Glomerular visceral epithelial cell (primary cell): ENCODE measurements at regions not wholly inside any gene's neighbourhood (a gene's known extent, or its start where the extent isn't known, plus 50 kb on each side); places are given as distances from the start of the nearest gene placed in this dataset.
A peak's percentile ranks its signal among the peaks of the same experiment; 100 is the strongest.
"Not testable (repeated sequence)": the region's sequence is repeated elsewhere in the genome, so short reads cannot be mapped to it uniquely, and the experiment has no call there.

ENCODE experiments used
- DNase-seq: peaks from one replicate; pipeline ENCODE4 v3.0.0-alpha.2; 2016; ENCODE audit errors: extremely low spot score

DNA sequence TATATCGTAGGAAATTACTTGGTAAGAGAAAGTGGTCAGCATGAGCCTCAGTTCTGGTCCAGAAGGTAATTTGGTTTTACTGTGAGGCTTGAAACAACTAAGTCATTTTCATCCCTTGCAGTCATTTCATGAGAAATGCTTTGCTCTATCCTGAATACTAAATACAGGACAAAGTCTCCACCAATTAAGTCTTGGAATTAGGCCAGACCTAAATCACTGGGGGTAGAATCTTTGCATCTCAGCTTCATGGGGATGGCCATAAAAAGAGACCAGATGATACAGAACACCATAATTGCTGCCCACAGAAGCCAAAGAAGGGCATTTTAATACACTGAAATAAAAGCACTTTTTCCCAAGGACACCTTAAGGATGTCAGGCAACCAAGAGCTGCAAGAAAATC is 277.9 kb upstream of the DCN start:
- DNase-seq = no peak

DNA sequence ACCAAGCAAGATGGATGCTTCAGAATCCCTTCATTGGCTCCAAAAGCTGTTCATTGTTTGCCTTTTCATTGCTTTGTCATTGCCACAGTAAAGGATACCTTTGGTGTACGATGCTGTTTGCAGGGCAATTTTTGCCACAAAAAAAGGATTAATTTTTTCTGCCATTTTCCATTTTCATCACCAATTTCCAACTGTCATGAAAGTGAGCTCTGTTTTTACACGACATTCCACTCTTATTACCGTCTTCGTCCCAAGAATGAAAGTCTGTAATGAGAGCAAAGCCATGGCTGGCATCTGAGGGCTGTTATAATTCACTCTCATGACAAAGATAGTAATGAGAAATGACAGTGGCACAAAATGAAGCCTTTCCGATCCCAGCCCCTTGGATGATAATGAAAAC is 272.7 kb upstream of the DCN start:
- DNase-seq = no peak

DNA sequence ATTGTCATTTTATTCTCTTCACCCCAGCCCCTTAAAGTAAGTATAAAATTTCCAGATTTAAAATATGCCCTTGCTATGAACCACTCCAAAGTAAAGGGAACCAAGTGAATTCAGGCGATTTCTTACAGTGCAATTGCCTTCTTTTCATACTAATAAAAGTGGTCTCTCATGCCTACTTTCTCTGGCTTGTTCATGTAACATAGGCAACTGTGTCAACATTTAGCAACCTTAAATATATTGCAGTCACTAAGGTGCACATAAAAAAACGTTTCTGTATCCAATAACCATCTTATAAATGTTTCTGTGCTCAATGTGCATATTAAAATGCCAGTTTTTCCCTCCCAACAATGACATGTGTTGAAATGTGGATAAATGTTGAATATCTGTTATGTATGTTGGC is 271.6 kb upstream of the DCN start:
- DNase-seq = no peak

DNA sequence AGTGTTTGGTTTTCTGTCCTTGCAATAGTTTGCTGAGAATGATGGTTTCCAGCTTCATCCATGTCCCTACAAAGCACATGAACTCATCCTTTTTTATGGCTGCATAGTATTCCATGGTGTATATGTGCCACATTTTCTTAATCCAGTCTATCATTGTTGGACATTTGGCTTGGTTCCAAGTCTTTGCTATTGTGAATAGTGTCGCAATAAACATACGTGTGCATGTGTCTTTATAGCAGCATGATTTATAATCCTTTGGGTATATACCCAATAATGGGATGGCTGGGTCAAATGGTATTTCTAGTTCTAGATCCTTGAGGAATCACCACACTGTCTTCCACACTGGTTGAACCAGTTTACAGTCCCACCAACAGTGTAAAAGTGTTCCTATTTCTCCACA is 269.8 kb upstream of the DCN start:
- not testable (repeated sequence) for DNase-seq

DNA sequence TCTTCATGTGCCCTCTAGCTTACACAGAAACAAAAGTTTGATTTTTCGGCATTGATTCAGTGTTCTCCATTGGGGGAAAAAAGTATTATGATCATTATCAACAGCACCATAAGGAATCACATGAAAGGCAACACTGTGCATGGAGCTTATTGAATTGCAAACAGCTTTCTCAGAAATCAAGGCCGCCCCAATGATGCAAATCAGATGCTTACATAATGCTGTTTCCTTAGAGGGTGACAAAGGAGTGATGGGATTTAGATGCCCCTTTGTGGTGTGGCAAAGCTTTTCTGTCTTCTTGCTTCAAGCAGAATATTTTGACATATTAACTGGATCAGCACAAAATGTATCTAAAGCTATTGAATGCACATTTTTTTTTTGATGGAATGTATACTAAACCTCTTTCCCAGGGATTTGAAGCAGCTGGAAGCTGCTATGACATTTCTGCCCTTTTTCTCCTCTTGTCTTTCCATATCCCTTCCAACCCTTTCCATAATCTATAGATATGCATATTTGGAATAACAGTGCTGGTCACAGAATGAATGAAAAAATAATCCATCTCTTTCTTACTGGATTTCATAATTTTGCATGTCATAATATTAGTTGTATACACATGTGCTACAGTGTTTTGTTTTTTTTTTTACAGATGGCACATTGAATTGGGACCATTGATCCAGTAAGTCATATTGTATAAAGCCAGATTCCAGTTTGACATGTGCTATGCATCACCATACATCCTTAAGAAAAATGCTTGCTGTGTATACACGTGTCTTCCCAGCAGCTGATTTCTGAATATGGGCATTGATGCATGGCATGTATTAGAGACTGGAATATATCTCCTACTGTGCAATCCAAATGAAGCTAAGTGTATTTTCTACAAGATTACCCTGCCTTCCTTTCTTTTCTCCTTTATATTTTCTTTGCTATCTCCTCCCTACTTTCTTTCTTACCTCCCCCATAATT is 259.7 kb upstream of the DCN start:
- no peak for DNase-seq

DNA sequence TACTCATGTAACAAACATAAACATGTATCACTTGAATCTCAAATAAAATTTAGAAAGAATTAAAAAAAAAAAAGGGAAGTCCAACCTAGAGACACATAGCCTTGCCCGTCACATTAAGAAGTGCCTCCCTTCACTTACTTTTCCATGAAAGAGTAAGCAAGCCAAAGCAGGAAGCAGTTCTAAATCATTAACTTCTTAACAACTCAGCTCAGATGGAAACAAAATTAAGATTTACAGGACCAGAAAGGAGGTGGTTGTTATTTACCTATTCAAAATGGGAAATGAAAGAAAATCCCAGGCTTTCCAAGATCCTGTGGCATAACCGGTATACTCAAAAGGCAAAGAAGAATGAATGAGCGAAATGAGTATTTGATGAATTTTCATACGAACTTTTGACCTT is 258.6 kb upstream of the DCN start:
- DNase-seq = no peak

DNA sequence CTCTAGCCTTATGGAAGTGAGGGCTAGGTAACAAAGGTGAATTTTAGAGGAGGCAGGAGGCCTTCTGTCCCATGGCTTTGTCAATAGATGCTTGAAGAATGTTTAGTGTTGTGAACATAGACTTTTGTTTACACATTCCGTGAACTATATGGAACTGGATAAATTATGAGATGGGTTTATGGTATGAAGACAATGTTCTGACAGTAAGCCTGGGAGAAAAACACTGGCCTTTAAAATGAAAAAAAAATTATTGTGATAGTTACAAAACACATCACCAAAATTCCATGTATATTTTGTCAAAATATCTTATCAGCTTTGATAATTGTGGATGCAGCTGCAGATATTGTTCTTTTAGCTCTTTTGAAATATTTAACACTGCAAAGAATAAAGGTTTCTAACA is 251.5 kb upstream of the DCN start:
- no peak for DNase-seq

DNA sequence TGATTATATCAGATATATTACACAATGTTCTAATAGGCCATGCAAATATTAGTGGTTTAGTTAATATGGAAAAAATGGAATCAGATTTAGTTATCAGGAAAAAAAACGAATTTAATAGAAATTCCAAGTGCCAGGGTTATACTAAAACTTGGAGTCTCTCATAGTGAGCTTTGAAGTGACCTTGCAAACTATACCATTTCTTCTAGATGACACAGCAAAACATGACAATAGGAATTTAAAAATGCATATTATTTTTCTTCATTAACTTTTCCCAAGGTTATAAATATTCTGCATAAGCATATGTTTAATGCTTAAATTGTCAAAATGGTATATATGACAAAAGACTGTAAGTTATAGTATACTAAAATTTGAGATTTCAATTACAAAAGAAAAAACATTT is 250.1 kb upstream of the DCN start:
- no peak for DNase-seq

DNA sequence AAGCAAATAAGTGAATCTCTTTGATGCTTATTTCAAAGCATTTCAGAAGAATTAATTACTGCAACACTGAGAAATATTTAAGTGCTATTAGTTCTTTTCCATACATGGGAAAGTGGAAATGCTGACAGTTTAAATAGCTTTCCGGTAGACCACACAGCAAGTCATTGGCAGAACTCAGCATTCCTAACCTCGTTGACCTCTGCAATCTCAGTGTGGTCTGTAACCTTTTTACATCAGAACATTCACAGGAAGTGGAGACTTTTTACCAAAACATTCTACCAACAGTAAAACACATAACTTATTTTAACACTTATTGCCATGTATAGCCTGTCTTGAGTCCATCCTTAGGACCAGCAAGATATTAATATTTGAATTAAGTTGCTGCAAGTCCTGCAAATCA is 249.5 kb upstream of the DCN start:
- DNase-seq = peak; percentile 39

DNA sequence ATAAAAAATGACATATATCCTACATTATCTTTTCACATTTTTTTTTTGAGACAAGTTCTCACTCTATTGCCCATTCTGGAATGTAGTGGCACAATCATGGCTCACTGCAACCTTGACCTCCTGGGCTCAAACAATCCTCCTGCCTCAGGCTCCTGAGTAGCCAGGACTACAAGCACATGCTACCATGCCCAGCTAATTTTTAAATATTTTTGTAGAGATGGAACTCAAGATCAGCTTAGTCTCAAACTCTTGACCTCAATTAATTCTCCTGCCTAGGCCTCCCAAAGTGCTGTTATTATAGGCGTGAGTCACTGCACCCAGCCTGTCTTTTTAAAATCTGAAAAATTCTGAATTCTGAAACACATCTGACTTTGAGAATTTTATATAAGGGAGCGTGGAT is 241.9 kb upstream of the DCN start:
- DNase-seq = no peak

DNA sequence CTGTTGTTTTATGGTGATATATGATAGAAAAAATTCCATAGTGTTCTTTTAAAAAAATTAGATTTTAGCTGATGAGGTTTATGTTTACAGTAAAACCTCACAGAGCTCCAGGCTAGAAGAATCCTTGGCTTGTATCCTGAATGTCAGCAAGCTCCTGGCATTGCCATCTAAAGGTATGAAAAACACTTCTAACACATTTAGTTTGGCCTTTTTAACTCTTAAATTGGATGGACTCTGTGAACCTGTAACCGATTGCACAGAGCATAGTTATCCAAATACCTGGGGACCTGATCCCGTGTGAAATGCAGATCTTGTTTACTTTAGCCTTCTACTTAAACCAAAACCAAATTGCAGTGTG is 241.1 kb upstream of the DCN start:
- DNase-seq = no peak

DNA sequence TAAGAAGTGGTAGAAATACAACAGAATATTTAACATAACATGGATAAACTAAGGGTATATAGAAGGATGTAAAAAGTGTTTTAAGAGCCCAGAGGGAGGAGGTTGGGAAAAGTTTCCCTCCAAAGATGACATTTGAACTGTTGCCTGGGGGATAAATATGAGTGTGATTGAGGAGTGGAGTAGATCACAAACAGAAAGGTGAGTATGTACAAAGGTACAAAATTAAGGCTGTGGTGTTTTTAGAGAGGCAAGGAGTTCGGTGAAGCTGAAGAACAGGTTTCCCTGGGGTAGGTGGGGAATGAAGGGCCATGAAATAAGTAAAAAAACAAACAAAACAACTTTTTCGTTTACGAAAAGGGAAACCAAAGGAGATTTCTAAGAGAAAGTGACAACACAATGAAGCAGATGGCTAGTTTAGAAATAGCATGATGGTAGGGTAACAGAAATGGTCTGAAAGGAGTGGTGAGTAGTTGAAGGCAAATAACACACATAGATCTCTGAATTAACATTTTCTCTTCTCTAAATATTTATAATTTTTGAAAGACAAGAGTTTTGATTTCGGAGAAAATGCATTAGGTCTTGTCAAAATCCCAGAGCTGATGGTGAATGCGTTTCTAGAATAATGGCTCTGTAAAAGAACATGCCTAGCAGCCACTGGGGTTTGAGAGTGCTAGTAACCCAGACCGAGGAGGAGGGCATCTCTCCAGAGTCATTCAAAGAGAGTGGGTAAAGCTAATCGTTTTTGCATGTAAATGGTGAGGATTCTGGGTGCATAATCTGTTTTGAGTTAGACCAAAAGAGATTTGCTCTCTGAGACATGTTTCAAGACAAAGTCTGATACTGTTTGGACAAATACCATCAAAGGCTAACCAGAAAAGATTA is 240.4 kb upstream of the DCN start:
- DNase-seq = no peak

DNA sequence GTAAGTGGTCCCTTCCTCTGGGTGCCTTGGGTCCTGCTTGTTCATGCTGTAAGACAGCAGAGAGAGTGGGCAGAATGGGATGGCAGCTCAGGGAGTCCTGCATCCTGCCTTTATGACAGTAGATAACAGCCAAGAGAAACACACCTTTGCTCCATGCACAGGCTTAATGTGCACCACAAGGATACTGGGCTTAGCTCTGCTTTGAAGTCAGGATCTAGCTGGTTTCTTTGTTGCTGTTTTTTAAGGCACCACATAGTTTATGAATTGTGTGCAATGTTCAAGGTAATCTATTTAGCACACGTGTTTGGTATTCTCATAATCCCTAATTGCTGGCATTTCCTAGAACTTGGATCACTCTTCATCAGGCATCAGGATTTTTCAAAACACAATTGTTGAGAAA is 239.5 kb upstream of the DCN start:
- DNase-seq = no peak

DNA sequence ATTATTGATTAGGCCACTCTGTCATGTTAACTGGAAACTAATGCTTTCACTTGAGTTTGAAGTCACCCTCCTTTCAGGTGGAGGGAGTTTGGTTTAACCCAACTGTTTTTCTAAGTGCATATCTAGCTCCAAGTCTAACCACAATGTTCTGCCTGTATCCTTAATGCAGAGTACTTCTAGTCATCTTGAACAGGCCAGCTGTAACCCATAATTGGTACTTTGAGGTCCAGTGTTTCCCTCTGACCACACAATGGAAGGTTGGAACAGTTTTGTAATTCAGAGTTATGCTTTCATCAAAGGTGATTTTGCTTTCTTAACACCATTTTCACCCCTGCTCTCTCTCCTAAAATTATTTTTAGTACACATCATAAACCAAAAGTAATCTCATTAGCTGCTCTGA is 237.2 kb upstream of the DCN start:
- no peak for DNase-seq

DNA sequence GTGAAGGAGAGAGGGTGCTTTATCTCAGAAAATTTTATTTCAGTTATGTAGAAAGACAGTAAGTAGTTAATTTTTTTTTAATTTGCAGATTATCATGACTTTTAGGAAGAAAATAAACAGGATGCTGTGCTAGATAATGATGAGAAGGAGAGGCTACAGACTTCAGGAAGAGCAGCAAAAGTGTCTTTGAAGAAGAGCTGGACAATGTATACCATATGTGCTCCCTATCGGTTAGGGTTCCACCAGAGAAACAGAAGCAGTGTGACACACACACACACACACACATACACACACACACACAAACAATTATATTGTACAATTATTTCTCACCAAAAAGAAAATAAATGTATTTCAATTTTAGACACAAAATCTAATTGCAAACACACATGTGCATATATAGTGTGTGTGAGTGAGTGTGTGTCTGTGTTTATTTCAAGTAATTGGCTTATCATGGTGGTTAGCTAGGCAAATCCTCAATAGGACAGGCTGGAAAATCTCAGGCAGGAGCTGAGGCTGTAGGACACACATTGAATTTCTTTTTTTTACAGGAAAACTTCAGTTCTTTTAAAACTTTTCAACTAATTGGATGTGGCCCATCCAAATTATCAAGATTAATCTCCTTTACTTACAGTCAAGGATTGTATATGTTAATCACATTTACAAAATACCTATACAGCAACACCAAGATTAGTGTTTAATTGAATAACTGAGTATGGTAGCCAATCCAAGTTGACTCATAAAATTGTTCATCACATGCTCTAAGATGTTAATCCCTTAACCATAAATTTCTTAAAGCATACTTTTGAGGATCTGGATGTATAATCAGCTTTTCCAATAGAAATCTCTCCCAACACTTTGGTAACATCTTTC is 235.8 kb upstream of the DCN start:
- DNase-seq = no peak

DNA sequence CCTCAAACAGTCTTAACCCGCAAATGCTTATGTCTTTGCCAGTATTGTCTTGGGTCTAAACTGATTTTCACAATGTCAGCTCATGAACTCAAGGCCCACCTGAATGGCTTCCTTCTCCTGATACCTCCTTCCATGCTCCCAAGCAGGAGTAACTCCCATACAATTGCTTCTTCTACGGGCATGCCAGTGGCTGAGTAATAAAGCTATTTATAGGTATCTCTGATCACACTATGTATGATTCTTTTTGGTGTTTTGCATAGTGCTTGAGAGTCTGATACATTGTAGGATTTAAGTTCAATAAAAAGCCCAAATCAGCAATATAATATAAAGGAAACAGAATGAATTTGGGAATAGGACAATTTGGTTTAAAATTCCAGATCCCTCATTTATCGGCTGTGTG is 235.0 kb upstream of the DCN start:
- DNase-seq = no peak

DNA sequence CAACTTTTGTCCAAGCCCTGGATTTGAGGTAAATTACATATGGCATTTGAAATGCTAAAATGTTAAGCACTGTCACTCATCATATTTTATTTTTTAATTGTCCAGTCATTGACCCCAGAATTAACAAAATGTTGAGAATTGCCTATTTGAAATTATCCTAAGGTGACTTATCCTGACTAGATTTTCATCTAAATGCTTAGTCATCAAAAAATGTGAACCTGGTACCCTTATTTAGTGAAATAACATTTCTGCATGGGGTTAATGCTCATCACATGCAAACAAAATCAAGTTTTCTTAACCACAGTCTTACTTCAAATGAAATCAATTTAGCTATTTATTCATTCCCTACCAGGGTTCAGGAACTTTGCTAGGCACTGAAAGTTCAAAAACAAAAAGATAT is 232.0 kb upstream of the DCN start:
- DNase-seq = no peak

DNA sequence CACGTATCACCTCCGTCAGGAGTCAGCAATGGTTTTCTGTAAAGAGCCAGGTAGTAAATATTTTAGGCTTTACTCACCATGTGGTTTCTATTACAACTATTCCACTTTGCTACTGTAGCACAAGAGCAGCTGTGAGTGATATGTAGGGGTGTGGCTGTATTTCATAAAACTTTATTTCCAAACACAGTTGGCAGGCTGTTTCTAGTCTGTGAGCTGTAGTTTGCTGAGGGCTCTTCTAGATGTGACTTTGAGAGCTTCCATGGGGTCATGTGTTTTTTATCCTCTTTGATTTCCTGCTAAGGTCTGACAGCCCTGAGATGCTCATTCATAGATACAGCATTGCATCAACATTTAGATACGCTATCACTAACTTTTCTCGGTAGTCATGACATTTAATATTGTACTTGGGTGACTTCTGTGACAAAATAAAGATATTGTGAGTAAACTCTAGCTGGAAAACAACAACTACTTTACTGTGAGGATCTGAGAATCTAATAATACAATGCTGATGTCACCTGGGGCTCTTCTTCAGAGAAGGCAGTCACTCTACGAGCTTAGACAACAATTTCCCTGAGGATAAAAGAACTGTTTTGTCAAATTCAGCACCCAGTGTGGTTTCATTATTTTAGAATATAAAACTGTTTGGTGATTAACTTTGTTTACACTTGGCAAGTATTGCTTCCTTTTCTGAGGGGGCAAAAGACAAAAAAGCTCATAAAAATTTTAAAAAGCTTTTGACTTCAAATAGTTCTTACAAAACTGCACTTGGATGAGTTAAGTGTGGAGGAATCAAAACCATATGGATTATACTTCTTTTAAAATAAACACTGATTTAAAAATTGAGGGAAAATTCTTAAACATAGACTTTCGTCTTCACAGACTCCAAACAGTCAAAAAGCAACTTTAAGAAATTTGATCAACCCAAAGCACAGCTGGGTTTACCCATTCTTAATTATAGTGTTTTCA is 231.2 kb upstream of the DCN start:
- DNase-seq = peak; percentile 56

DNA sequence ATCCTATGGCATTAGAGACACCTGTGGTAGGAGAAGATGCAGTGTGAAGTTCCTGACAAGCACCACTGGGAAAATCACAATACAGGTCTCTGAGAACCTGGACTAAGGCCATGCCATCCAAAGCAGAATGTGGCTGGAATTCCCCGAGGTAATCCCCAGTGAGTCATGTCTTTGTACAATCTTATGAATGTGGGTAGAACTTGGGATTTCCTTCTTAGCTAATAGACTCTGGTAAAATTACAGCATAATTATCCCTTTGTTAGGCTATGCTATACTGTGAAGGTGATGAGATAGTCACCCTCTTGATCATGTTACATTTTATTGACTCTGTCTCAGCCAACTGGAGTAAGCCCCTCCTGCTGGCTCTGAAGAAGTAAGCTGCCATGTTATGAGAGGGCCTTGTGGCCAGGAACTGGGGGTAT is 224.3 kb upstream of the DCN start:
- peak; percentile 86 for DNase-seq

DNA sequence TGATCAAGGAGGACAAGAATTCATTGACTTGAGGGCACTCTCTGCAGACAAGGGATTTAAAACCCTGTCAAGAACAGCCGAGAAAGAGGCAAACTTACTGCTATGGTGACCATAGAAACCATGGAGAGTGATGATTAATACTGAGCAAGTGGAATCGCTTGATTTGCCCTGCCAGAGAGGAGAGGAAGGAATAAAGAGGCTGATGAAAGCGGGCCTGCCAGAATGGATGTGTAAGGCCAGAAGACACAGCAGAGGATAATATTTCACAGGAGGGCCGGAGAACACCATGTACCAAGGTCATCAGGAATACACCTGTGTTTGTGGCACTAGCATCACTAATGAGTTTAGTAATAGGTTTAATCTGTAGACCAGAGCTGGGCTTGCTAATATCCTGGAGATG is 221.8 kb upstream of the DCN start:
- DNase-seq = peak; percentile 33

DNA sequence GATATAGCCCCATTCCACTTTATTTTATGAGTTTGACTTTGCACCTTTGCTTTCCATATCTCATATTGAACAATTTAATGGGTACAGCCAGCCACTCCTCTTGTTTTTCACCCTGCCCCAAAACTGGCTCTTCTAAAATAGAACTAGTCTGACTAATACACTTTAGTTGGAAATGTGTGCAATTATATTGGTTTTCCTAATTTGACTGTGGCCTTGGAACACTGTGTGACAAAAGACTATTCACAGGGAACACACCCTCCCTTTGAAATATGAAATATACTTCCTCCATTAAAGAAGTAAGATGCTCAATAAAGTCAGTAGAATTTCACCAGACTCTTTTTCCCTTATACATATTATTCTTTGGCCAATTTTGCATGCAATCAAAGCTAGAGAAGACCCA is 218.6 kb upstream of the DCN start:
- DNase-seq = no peak
